ENCODE measurements at regions not wholly inside any gene's neighbourhood (a gene's known extent, or its start where the extent isn't known, plus 50 kb on each side); places are given as distances from the start of the nearest gene placed in this dataset.
A peak's percentile ranks its signal among the peaks of the same experiment; 100 is the strongest.

- peak; percentile 72 for DNase-seq (ENCODE audit: low read depth, low spot score)
Measured at GRCh38 chr11:116445108-116446047, 327.4 kb downstream of the BUD13 start.

GRCh38 chr11:116442238-116442752 lies 330.5 kb downstream of the BUD13 start:
- no peak for DNase-seq (ENCODE audit: low read depth, low spot score)

- no peak for DNase-seq (ENCODE audit: low read depth, low spot score)
Measured at GRCh38 chr11:116439361-116439677, 333.5 kb downstream of the BUD13 start.

- no peak for DNase-seq (ENCODE audit: low read depth, low spot score)
Measured at GRCh38 chr11:116438651-116439360, 334.0 kb downstream of the BUD13 start.

- DNase-seq (ENCODE audit: low read depth, low spot score), result no peak
Measured at GRCh38 chr11:116434986-116435385, 337.8 kb downstream of the BUD13 start.

GRCh38 chr11:116432301-116432700 lies 340.5 kb downstream of the BUD13 start:
- no peak for DNase-seq (ENCODE audit: low read depth, low spot score)

- no peak for DNase-seq (ENCODE audit: low read depth, low spot score)
Measured at GRCh38 chr11:116431842-116432241, 340.9 kb downstream of the BUD13 start.

- DNase-seq (ENCODE audit: low read depth, low spot score), result no peak
Measured at GRCh38 chr11:116428638-116428975, 344.2 kb downstream of the BUD13 start.

GRCh38 chr11:116427903-116428637 lies 344.7 kb downstream of the BUD13 start:
- DNase-seq (ENCODE audit: low read depth, low spot score), result no peak

- DNase-seq (ENCODE audit: low read depth, low spot score), result no peak
Measured at GRCh38 chr11:116427337-116427902, 345.4 kb downstream of the BUD13 start.

- no peak for DNase-seq (ENCODE audit: low read depth, low spot score)
Measured at GRCh38 chr11:116426761-116427160, 346.0 kb downstream of the BUD13 start.

GRCh38 chr11:116424615-116425261 lies 348.0 kb downstream of the BUD13 start:
- no peak for DNase-seq (ENCODE audit: low read depth, low spot score)

GRCh38 chr11:116422956-116423600 lies 349.7 kb downstream of the BUD13 start:
- DNase-seq (ENCODE audit: low read depth, low spot score), result peak; percentile 75

- DNase-seq (ENCODE audit: low read depth, low spot score), result no peak
Measured at GRCh38 chr11:116422556-116422955, 350.2 kb downstream of the BUD13 start.

GRCh38 chr11:116421529-116422185 lies 351.1 kb downstream of the BUD13 start:
- no peak for DNase-seq (ENCODE audit: low read depth, low spot score)

- DNase-seq (ENCODE audit: low read depth, low spot score), result peak; percentile 39
Measured at GRCh38 chr11:116420770-116421528, 351.8 kb downstream of the BUD13 start.

GRCh38 chr11:116420030-116420429 lies 352.8 kb downstream of the BUD13 start:
- no peak for DNase-seq (ENCODE audit: low read depth, low spot score)

GRCh38 chr11:116418388-116419041 lies 354.3 kb downstream of the BUD13 start:
- no peak for DNase-seq (ENCODE audit: low read depth, low spot score)

- no peak for DNase-seq (ENCODE audit: low read depth, low spot score)
Measured at GRCh38 chr11:116416852-116417251, 355.9 kb downstream of the BUD13 start.
